Osteoblast (primary cell): ENCODE measurements at regions not wholly inside any gene's neighbourhood (a gene's known extent, or its start where the extent isn't known, plus 50 kb on each side); places are given as distances from the start of the nearest gene placed in this dataset.
"Not testable (repeated sequence)": the region's sequence is repeated elsewhere in the genome, so short reads cannot be mapped to it uniquely, and the experiment has no call there.

ENCODE experiments used
- DNase-seq: peaks from one replicate; pipeline ENCODE4 v3.0.0; 2011; ENCODE audit warnings: low spot score, mixed read lengths; ENCODE audit not compliant: insufficient read length; ENCODE audit errors: missing footprints
- H2AFZ ChIP-seq: 2 replicates; pipeline ENCODE4 v1.6.0; 2011; ENCODE audit warnings: mild to moderate bottlenecking, low read length
- H3K27ac ChIP-seq: 2 replicates; pipeline ENCODE4 v1.5.1; 2011; ENCODE audit warnings: mild to moderate bottlenecking, low read depth, low read length, moderate library complexity
- H3K27me3 ChIP-seq: 2 replicates; pipeline ENCODE4 v1.6.0; 2012; ENCODE audit warnings: mild to moderate bottlenecking, control low read depth, inconsistent platforms, low read length, moderate library complexity; ENCODE audit not compliant: insufficient read depth
- H3K36me3 ChIP-seq: 2 replicates; pipeline ENCODE4 v1.5.1; 2011; ENCODE audit warnings: mild to moderate bottlenecking, low read length, control low read depth, moderate library complexity; ENCODE audit not compliant: insufficient read depth
- H3K4me1 ChIP-seq: 2 replicates; pipeline ENCODE4 v1.5.1; 2011; ENCODE audit warnings: mild to moderate bottlenecking, low read length, control low read depth, moderate library complexity; ENCODE audit not compliant: insufficient read depth
- H3K4me2 ChIP-seq: 2 replicates; pipeline ENCODE4 v1.6.0; 2011; ENCODE audit warnings: mild to moderate bottlenecking, low read length; ENCODE audit not compliant: insufficient read depth
- H3K4me3 ChIP-seq: fragments of 200-600 bp; sonication (generic); 3 replicates; pipeline ENCODE4 v1.5.1; 2012; ENCODE audit warnings: mild to moderate bottlenecking, low read length, inconsistent platforms; ENCODE audit not compliant: insufficient read depth
- H3K79me2 ChIP-seq: 2 replicates; pipeline ENCODE4 v1.6.0; 2012; ENCODE audit warnings: mild to moderate bottlenecking, low read length, control low read depth, inconsistent platforms; ENCODE audit not compliant: insufficient read depth
- H3K9me3 ChIP-seq: 2 replicates; pipeline ENCODE4 v1.5.1; 2011; ENCODE audit warnings: low read depth, low read length, control low read depth
- H4K20me1 ChIP-seq: 2 replicates; pipeline ENCODE4 v1.6.0; 2012; ENCODE audit warnings: mild to moderate bottlenecking, low read length, control low read depth; ENCODE audit not compliant: insufficient read depth
- CTCF ChIP-seq: IDR thresholded peaks from 2 replicates; pipeline ENCODE4 v1.5.1; 2011; ENCODE audit warnings: mild to moderate bottlenecking, low read depth, low read length, moderate library complexity; ENCODE audit errors: extremely low read depth

GRCh38 chr10:26937371-26937770 is 76.6 kb upstream of the ABI1 start:
- Histone ChIP-seq H2AFZ (no peak overlapping the region), H4K20me1 (no peaks in the 10 kb centered on the region), H3K4me2 (no peak overlapping the region), H3K27ac (no peak overlapping the region), H3K4me3 (no peak overlapping the region), H3K9me3 (no peaks in the 10 kb centered on the region), H3K36me3 (no peaks in the 10 kb centered on the region), H3K27me3 (no peaks in the 10 kb centered on the region), H3K4me1 (no peaks in the 10 kb centered on the region), H3K79me2 (no peaks in the 10 kb centered on the region)
- peak; percentile 38 for DNase-seq
- TF ChIP-seq CTCF, result no peak

- not testable (repeated sequence) for H3K4me2 ChIP-seq, H3K27me3 ChIP-seq, H3K4me1 ChIP-seq, H4K20me1 ChIP-seq, H3K36me3 ChIP-seq, H3K9me3 ChIP-seq, H3K4me3 ChIP-seq, H2AFZ ChIP-seq, DNase-seq, H3K27ac ChIP-seq, H3K79me2 ChIP-seq
Observed at GRCh38 chr10:26934190-26934589, 73.4 kb upstream of the ABI1 start.

GRCh38 chr10:26932576-26932975 is 71.8 kb upstream of the ABI1 start:
- Histone ChIP-seq H4K20me1 (no peaks in the 10 kb centered on the region), H3K9me3 (no peaks in the 10 kb centered on the region), H3K4me2 (no peak overlapping the region), H3K27ac (no peak overlapping the region), H2AFZ (no peak overlapping the region), H3K79me2 (no peaks in the 10 kb centered on the region), H3K27me3 (no peaks in the 10 kb centered on the region), H3K36me3 (no peaks in the 10 kb centered on the region), H3K4me1 (no peaks in the 10 kb centered on the region), H3K4me3 (no peak overlapping the region)
- TF ChIP-seq CTCF, result no peak
- no peak for DNase-seq

GRCh38 chr10:26931223-26931622 is 70.5 kb upstream of the ABI1 start:
- Histone ChIP-seq H4K20me1 (no peaks in the 10 kb centered on the region), H3K36me3 (no peaks in the 10 kb centered on the region), H2AFZ (no peak overlapping the region), H3K4me2 (no peak overlapping the region), H3K4me1 (no peaks in the 10 kb centered on the region), H3K4me3 (peak overlapping the region; percentile 28), H3K27me3 (no peaks in the 10 kb centered on the region), H3K79me2 (no peaks in the 10 kb centered on the region), H3K9me3 (no peaks in the 10 kb centered on the region), H3K27ac (no peak overlapping the region)
- TF ChIP-seq CTCF, result no peak
- DNase-seq, result no peak

- not testable (repeated sequence) for H3K36me3 ChIP-seq, H4K20me1 ChIP-seq, H3K79me2 ChIP-seq, H3K27ac ChIP-seq, H3K27me3 ChIP-seq, DNase-seq, H3K4me2 ChIP-seq, H3K4me1 ChIP-seq, H2AFZ ChIP-seq, H3K4me3 ChIP-seq, H3K9me3 ChIP-seq
Observed at GRCh38 chr10:26922824-26923223, 62.1 kb upstream of the ABI1 start.

- H4K20me1 ChIP-seq, H3K4me2 ChIP-seq, H3K27me3 ChIP-seq, H3K36me3 ChIP-seq, H2AFZ ChIP-seq, H3K4me1 ChIP-seq, H3K27ac ChIP-seq, H3K79me2 ChIP-seq, H3K9me3 ChIP-seq, DNase-seq, H3K4me3 ChIP-seq: not testable (repeated sequence)
Observed at GRCh38 chr10:26919156-26919860, 58.5 kb upstream of the ABI1 start.
